GM13976 (cell line): ENCODE measurements at regions not wholly inside any gene's neighbourhood (a gene's known extent, or its start where the extent isn't known, plus 50 kb on each side); places are given as distances from the start of the nearest gene placed in this dataset.

Experiments used
- DNase-seq: peaks from one replicate; pipeline ENCODE4 v3.0.0; 2012; ENCODE audit warnings: low spot score
- in situ Hi-C: fragments of 300-500 bp; cut with MboI; formaldehyde crosslinking; loops from one replicate; pipeline ENCODE4 v1.12.0; 2022; ENCODE audit warnings: low sequenced_read_pairs, mixed read lengths, inconsistent platforms; ENCODE audit not compliant: unreplicated experiment
- TF ChIP-seq, protein P1 (sequence below): IDR thresholded peaks from 2 replicates; pipeline ENCODE4 v1.5.1; 2012; ENCODE audit warnings: borderline replicate concordance, mild to moderate bottlenecking; ENCODE audit not compliant: insufficient read depth; ENCODE audit errors: extremely low read depth, missing control alignments, control extremely low read depth

DNA sequence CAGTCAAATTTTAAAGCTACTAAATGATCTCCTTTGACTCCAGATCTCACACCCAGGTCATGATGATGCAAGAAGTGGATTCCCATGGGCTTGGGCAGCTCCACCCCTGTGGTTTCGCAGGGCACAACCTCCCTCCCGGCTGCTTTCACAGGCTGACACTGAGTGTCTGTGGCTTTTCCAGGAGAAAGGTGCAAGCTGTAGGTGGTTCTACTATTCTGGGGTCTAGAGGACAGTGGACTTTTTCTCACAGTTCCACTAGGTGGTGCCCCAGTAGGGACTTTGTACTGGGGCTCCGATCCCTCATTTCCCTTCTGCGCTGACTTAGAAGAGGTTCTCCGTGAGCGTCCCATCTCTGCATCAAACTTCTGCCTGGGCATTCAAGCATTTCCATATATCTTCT is 845.2 kb downstream of the PCDH18 start:
- TF ChIP-seq, protein P1, sequence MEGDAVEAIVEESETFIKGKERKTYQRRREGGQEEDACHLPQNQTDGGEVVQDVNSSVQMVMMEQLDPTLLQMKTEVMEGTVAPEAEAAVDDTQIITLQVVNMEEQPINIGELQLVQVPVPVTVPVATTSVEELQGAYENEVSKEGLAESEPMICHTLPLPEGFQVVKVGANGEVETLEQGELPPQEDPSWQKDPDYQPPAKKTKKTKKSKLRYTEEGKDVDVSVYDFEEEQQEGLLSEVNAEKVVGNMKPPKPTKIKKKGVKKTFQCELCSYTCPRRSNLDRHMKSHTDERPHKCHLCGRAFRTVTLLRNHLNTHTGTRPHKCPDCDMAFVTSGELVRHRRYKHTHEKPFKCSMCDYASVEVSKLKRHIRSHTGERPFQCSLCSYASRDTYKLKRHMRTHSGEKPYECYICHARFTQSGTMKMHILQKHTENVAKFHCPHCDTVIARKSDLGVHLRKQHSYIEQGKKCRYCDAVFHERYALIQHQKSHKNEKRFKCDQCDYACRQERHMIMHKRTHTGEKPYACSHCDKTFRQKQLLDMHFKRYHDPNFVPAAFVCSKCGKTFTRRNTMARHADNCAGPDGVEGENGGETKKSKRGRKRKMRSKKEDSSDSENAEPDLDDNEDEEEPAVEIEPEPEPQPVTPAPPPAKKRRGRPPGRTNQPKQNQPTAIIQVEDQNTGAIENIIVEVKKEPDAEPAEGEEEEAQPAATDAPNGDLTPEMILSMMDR: no peak
- DNase-seq: no peak
- in situ Hi-C loops: no loop called here

DNA sequence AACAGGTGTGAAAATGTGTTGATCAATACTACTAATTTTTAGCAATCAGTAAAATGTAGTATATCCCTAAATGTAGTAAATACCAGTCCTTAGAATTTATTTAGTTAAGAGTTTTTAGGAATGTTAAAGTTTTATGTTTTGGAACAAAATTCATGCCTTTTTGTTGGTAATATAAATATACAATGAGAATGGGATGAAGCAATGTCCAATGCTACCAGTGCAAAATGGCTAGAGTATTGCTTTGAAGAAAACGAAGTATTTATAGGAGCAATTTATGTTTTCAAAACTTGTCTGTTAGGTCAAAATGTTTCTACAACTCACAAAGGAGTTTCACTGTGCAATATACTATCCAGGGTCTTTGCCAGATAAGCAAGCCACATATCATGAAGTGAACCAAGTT is 851.5 kb downstream of the PCDH18 start:
- no peak for DNase-seq
- in situ Hi-C loops: no loop called here

DNA sequence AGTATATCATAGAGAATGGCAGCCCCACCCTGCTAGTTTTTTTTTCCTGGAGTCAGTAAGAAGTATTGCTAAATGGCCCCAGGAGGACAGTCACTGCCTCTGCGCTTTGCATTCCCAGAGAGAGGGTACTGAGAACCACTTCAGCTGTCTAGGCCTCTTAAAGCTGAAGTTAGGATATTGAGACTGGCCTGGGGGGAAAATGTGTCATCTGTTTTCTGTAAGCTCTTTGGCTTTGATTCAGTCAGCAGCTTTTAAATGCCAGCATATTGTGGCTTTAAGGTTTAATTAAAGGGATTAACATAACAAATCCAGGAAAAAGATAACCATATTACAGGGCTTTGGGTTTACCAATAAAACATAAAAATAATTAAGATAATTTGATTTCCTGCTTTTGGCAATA is 852.0 kb downstream of the PCDH18 start:
- no peak for DNase-seq
- TF ChIP-seq, protein P1: no peak
- in situ Hi-C loops: no loop called here

More for the DNA sequence above, 851.5 kb downstream of the PCDH18 start:
- TF ChIP-seq, protein P1: no peak

DNA sequence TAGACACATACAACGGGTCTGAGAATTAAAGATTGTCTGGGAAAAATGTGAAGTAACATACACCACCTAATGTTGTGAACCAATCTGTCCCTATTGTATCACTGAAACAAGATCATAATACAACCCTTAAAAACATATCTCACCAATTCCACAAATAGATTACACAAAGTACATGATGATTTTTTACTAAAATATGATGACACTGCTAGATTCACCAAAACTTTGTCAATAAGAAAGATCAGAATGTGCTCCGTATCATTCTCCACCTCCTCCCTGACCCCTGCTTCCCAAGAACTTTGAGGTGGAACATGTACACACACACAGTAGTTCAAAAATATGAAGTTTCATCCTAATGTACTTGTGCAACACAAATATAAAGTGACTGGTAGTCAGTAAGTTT is 862.0 kb downstream of the PCDH18 start:
- DNase-seq: no peak
- in situ Hi-C loops: no loop called here
- TF ChIP-seq, protein P1: no peak

DNA sequence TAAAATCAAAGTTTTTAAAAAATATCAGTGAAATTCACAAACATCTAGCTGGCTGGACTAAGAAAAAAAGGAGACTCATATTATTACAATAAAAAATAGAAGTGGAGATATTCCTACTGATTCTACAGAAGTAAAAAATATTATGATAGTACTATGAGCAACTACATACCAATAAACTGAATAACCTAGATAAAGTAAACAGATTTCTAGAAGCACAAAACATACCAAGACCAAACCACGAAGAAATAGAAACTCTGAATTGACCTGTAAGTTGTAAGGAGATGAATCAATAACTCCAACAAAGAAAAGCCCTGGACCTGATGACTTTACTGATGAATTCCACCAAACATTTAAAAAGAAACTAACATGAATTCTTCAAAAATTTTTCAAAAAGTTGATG is 867.3 kb downstream of the PCDH18 start:
- no peak for DNase-seq
- in situ Hi-C loops: no loop called here
- TF ChIP-seq, protein P1: no peak

DNA sequence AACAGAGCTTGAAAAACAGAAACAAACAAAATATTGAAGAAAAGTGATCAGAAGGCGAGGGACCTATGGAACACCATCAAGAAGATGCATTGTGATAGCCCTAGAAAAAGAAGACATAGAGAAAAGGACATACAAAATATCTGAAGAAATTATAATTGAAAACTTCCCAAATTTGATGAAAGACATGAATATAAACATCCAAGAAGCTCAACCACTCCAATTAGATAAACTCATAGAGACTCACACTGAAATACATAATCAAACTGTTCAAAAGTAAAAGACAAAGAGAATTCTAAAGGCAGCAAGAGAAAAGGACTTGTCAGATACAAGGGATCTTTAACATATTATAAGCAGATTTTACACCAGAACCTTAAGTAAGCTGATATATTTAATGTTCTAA is 869.8 kb downstream of the PCDH18 start:
- TF ChIP-seq, protein P1: no peak
- DNase-seq: no peak
- in situ Hi-C loops: no loop called here
